Mucosa of descending colon (tissue), 3 donors: ENCODE measurements at regions not wholly inside any gene's neighbourhood (a gene's known extent, or its start where the extent isn't known, plus 50 kb on each side); places are given as distances from the start of the nearest gene placed in this dataset.

Source experiments
- ATAC-seq: fragments of 200-7000 bp; cut with Tn5 transposase; one replicate; pipeline ENCODE4 v1.9.1; 2020; ENCODE audit warnings: mild to moderate bottlenecking, moderate library complexity
- DNase-seq, 3 donors: peaks; one replicate each; pipeline ENCODE4 v3.0.0-alpha.2; 2020
- H3K36me3 ChIP-seq: fragments of 200-600 bp; one replicate; pipeline ENCODE4 v1.8.0; 2021; ENCODE audit warnings: low read depth, mild to moderate bottlenecking
- H3K4me1 ChIP-seq: fragments of 200-600 bp; one replicate; pipeline ENCODE4 v1.8.0; 2021; ENCODE audit warnings: low read depth, mild to moderate bottlenecking
- H3K4me3 ChIP-seq: fragments of 200-600 bp; one replicate; pipeline ENCODE4 v1.8.0; 2021; ENCODE audit warnings: mild to moderate bottlenecking
- H3K9me3 ChIP-seq: fragments of 200-600 bp; one replicate; pipeline ENCODE4 v1.8.0; 2021; ENCODE audit warnings: mild to moderate bottlenecking
- intact Hi-C, 2 donors: fragments of 100-400 bp; cut with DNase I in 1 of 2; cut with micrococcal nuclease in 1 of 2; formaldehyde crosslinking; loops; one replicate each; pipeline versions ENCODE4 v1.11.0 to v1.11.1; 2022; cut with DNase I, micrococcal nuclease
- TF ChIP-seq, protein P1 (sequence below): fragments of 200-600 bp; IDR thresholded peaks from one replicate; pipeline ENCODE4 v1.8.0; 2022; ENCODE audit warnings: antibody characterized with exemption, mild to moderate bottlenecking
- donor health status: DM: no; HTN: no; CAD: no; lungs with moderate emphysema.
- donor health status: DM: no; HTN: no; CAD: no.
- donor health status: DM: no; HTN: yes; CAD: no.

DNA sequence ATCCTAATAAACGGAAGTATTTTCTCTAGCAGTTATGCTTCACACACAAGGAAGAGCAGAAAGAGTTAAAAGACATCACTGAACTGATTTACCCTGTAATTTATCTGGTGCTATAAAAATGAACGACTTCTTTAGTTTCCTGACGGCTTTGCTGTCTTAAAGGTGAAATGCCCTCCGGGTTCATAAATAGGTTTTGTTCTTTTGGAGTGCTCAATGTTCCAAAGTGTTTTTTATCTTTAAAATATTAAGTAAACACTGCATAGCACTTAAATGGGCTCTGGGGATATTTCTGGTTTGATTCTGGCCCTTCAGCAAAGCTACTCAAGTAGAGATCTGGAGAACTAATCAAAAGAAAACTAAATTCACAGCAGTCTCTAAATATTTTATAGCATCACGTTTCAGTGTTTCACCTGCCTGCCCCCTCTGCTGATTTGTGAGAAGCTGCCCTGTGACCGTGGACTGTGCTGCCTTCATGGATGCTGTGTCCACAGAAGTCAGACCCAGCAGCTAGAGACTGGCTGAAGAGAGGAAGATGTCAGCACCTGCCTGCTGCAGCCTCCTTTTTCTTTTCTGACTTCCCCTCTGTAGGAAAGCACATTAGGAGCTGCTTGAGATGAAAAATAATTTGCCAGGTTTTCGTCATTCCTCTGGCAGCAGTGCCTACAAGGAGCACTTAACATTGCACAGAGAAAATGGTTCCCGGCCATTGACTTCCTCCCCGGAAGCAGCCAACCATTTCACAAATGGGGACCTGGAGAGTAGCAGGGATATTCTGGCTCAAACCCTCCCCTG is 205.1 kb upstream of the FSCB start:
- TF ChIP-seq, protein P1, sequence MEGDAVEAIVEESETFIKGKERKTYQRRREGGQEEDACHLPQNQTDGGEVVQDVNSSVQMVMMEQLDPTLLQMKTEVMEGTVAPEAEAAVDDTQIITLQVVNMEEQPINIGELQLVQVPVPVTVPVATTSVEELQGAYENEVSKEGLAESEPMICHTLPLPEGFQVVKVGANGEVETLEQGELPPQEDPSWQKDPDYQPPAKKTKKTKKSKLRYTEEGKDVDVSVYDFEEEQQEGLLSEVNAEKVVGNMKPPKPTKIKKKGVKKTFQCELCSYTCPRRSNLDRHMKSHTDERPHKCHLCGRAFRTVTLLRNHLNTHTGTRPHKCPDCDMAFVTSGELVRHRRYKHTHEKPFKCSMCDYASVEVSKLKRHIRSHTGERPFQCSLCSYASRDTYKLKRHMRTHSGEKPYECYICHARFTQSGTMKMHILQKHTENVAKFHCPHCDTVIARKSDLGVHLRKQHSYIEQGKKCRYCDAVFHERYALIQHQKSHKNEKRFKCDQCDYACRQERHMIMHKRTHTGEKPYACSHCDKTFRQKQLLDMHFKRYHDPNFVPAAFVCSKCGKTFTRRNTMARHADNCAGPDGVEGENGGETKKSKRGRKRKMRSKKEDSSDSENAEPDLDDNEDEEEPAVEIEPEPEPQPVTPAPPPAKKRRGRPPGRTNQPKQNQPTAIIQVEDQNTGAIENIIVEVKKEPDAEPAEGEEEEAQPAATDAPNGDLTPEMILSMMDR: no peak
- intact Hi-C loops: no loop called here
- DNase-seq: no peak

DNA sequence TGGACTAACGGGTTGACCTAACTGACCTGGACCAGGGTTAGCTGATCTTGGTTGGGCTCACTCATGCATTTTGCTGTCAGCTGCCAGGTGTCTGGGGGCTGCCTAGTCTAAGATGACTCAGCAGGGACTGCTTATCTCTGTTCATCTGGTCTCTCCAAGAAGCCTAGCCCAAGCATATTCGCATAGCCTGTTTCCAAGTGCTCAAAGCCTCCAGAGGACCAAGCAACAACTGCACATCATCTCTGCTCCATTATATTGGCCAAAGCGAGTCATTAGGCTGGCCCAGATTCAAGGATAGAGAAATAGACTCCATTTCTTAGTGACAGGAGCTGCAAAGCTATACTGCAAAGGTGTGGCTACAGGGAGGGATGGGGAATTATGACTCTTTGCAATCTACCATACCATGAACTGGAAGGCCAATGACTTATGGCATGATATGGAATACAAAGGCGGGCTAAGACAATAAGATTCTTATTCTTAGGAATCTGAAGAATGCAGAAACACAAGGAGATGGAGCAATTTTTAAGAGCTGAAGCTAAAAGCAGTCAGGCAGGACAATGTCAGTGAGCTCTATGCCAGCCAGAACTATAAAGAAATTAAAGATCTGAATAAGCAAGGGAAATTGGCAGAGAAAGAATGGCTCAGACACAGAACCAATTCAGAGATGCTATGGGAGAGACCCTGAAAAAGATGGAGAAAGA is 194.6 kb upstream of the FSCB start:
- Histone ChIP-seq H3K4me3 (no peak overlapping the region), H3K36me3 (no peaks in the 10 kb centered on the region), H3K4me1 (no peaks in the 10 kb centered on the region), H3K9me3 (peaks cover 3% of the 10 kb centered on the region)
- TF ChIP-seq, protein P1: no peak
- ATAC-seq: no peak
- DNase-seq: no peak
- intact Hi-C loops: no loop called here

More for the DNA sequence above, 205.1 kb upstream of the FSCB start:
- H3K4me1 ChIP-seq: no peaks in the 10 kb centered on the region
- no peaks in the 10 kb centered on the region for H3K9me3 ChIP-seq
- ATAC-seq: no peak
- H3K36me3 ChIP-seq: no peaks in the 10 kb centered on the region
- H3K4me3 ChIP-seq: no peak overlapping the region

DNA sequence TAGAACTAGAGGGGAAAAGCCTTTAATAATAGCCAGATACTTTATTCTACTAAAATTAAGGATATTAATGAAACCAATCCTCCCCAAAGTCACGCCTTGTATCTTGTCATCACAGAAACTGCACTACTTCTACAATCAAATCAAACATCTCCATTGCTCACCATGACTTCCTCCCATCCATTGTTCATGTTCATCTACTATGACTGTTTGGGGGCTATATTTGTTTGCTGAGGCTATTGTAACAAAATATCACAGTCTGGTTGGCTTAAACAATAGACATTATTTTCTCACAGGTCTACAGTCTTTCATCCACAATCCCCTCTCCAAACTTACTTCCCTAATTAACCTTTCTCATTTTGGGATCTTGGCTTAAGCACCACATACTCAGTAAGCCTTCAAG is 193.6 kb upstream of the FSCB start:
- DNase-seq (no peak), ATAC-seq (no peak)
- Histone ChIP-seq H3K9me3 (peaks cover 3% of the 10 kb centered on the region), H3K36me3 (no peaks in the 10 kb centered on the region), H3K4me1 (no peaks in the 10 kb centered on the region), H3K4me3 (no peak overlapping the region)
- TF ChIP-seq, protein P1: no peak
- intact Hi-C loops: no loop called here

DNA sequence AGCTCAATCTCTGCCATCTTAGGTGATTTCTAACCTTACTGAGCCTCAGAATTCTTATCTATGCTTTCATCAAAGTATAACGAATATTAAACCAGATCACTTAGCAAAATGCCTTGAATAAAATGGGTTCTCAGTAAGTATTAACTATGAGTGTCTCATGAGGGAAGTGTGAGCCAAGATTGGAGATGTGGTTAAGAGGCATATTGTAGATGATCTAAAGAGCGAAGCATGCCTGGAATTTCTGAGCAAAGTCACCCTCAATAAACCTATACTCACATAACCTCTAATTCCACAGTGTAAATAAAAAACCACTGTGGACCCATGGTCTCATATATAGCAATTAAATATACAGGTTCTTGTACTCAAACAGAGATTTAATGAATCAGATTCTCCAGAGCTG is 193.1 kb upstream of the FSCB start:
- Histone ChIP-seq H3K36me3 (no peaks in the 10 kb centered on the region), H3K4me3 (no peak overlapping the region), H3K4me1 (no peaks in the 10 kb centered on the region), H3K9me3 (peaks cover 3% of the 10 kb centered on the region)
- DNase-seq: no peak
- TF ChIP-seq, protein P1: no peak
- intact Hi-C loops: no loop called here
- ATAC-seq: no peak

DNA sequence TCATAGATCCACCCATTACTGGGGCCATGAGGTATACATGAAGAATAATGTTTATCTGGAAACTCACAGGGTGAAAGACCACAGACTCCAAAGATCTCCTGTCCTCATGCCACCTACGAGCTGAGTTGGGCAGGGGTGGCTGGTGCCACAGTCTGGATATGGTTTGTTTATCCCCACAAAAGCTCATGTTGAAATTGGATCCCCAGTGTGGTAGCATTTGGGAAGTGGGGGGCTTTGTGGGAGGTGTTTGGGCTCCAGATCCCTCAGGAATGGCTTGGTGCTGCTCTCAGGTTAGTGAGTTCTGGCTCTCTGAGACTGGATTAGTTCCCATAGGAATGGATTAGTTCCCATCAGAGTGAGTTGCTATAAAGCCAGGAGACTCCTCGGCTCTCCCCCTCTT is 192.3 kb upstream of the FSCB start:
- no peaks in the 10 kb centered on the region for H3K36me3 ChIP-seq
- intact Hi-C loops: no loop called here
- TF ChIP-seq, protein P1: no peak
- H3K4me3 ChIP-seq: no peak overlapping the region
- DNase-seq (no peak), ATAC-seq (no peak)
- peaks cover 3% of the 10 kb centered on the region for H3K9me3 ChIP-seq
- no peaks in the 10 kb centered on the region for H3K4me1 ChIP-seq
